Pancreas (tissue), 10 donors: ENCODE measurements at regions not wholly inside any gene's neighbourhood (a gene's known extent, or its start where the extent isn't known, plus 50 kb on each side); places are given as distances from the start of the nearest gene placed in this dataset.

Experiments used
- ATAC-seq, 4 donors: fragments of 200-7000 bp; cut with Tn5 transposase; one replicate each; pipeline versions ENCODE4 v1.8.0 to v1.9.1; 2020; ENCODE audit warnings: mild to moderate bottlenecking in 4 of 4, moderate library complexity in 4 of 4
- DNase-seq, 6 donors: peaks; one replicate each; pipeline ENCODE4 v3.0.0-alpha.2; 2020
- FAIRE-seq: peaks from 2 replicates; lab custom pipeline; 2012; peaks lifted over from hg19 to GRCh38; lab: Jason Lieb, UNC
- H3K27ac ChIP-seq, 4 donors: fragments of 200-600 bp; sonication (generic); 1 replicate in 3 of 4; 2 replicates in 1 of 4; pipeline versions ENCODE4 v1.5.0 to v1.8.0; 2020
- H3K27me3 ChIP-seq, 4 donors: fragments of 200-600 bp; one replicate each; pipeline ENCODE4 v1.8.0; 2021
- H3K36me3 ChIP-seq, 3 donors: fragments of 200-600 bp; sonication (generic) in 1 of 3; one replicate each; pipeline versions ENCODE4 v1.5.0 to v1.8.0; 2020 to 2021
- H3K4me1 ChIP-seq, 3 donors: fragments of 200-600 bp; one replicate each; pipeline ENCODE4 v1.8.0; 2021
- H3K4me3 ChIP-seq, 4 donors: fragments of 200-600 bp; sonication (generic) in 2 of 4; one replicate each; pipeline versions ENCODE4 v1.5.0 to v1.8.0; 2020 to 2021
- H3K9me3 ChIP-seq, 4 donors: fragments of 200-600 bp; one replicate each; pipeline ENCODE4 v1.8.0; 2021
- WGBS, 2 donors: extraction: QIAGEN DNeasy Blood & Tissue Kit; methylation state at CpG; one replicate each; pipeline ENCODE4 v1.1.7; 2013; 5-methylcytosine and 5-hydroxymethylcytosine counted together
- intact Hi-C, 3 donors: fragments of 100-400 bp; cut with DNase I; formaldehyde crosslinking; loops; one replicate each; pipeline versions ENCODE4 v1.11.1 to v1.14.2; 2022
- TF ChIP-seq, protein P1 (sequence below), 4 donors: fragments of 200-600 bp; sonication (generic) in 3 of 4; IDR thresholded peaks; one replicate each; pipeline versions ENCODE4 v1.5.0 to v1.8.0; 2021; ENCODE audit warnings: antibody characterized with exemption in 4 of 4
- donor health status: healthy with polysubstance abuse.
- donor health status: DM: no; HTN: no; CAD: no; lungs with moderate emphysema.
- donor health status: DM: no; HTN: no; CAD: no.
- donor health status: control.
- donor health status: control.
- donor health status: Bipolar disorder and iron deficiency.
- donor health status: DM: yes; HTN: yes; CAD: no.
- donor health status: DM: no; HTN: no; CAD: no.
- donor health status: DM: no; HTN: no; CAD: no.
- donor health status: DM: yes; HTN: yes; CAD: no.

DNA sequence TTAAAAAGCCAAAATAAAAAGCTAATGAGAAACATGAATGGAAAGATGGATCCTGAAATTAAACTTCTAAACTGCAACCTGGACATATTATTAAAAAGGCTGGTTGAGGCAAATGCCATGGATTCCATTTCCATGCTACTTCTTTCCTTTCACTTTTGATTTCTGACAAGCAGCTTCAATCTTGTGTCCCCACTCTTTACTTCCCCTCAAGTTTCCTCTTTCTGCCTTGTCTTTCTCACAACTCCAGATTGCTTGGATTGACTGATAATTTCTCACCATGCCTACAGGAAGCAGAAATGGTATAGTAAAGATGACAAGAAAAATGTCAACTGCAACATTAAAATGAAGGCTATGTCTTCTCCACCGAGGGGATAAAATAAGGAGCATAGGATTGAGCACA lies 1136.7 kb downstream of the TUSC7 start:
- Histone ChIP-seq H3K4me1 (no peaks in the 10 kb centered on the region), H3K4me3 (no peak overlapping the region), H3K36me3 (no peaks in the 10 kb centered on the region), H3K27ac (no peak overlapping the region), H3K9me3 (no peaks in the 10 kb centered on the region), H3K27me3 (no peaks in the 10 kb centered on the region)
- DNase-seq (no peak), ATAC-seq (no peak), FAIRE-seq (no peak)
- WGBS, 2 donors: 67 to 79% methylated on average over 1 of the region's 1 CpG
- intact Hi-C loops: no loop called here
- TF ChIP-seq, protein P1, sequence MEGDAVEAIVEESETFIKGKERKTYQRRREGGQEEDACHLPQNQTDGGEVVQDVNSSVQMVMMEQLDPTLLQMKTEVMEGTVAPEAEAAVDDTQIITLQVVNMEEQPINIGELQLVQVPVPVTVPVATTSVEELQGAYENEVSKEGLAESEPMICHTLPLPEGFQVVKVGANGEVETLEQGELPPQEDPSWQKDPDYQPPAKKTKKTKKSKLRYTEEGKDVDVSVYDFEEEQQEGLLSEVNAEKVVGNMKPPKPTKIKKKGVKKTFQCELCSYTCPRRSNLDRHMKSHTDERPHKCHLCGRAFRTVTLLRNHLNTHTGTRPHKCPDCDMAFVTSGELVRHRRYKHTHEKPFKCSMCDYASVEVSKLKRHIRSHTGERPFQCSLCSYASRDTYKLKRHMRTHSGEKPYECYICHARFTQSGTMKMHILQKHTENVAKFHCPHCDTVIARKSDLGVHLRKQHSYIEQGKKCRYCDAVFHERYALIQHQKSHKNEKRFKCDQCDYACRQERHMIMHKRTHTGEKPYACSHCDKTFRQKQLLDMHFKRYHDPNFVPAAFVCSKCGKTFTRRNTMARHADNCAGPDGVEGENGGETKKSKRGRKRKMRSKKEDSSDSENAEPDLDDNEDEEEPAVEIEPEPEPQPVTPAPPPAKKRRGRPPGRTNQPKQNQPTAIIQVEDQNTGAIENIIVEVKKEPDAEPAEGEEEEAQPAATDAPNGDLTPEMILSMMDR (IDR thresholded peaks at IDR 0.05): no peak

DNA sequence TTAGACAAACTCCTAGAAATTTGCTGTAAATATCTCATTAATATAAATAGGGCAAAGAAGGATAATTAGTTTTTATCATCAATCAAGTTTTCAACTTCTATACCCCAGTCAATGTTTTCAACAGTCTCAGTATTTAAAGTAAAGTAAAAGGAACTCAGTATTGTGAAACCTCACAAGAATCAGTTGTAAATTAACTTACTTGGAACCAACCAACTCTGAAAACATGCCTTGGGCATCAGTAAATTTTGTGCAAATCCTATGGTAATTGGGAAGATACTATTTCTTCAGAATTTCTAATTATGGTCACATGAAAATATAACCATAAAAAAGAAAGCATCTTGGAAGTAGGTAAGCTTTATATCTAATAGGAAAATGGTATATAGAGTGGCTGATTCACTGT lies 1139.0 kb downstream of the TUSC7 start:
- no peak for FAIRE-seq
- no peaks in the 10 kb centered on the region for H3K4me1 ChIP-seq
- intact Hi-C loops: no loop called here

DNA sequence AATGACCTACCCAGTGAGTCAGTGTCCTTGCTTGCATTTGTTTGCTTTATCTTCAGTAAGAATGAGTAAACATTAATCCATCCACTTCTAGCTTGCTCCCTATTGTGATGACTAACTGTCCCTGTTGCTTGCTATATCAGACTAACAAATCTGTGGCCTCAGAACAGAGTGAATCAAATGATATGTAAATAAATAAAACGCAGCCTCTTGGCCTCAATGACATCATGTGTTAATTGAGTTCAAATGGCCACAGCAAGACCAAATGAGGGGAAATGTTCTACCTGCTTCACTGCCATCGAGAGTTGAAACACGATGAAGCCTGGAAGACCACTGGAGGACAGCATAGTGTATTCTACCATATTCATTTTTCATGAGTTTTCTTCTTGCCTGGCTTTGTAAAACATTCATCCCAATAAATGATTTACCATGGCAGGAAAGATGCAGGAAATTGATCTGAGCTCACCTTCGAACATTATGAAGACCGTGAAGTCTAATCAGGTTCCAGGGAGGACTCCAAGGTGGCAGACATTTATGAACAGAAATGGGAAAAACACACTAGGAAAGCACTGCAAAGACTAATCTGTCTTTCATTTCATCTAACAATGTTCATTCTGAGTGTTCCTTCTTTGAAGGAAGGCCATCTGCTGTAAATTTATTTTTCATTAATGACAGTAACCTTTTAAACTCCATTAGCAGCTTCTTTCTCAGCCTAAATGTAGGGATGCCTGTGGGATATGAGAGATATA lies 1144.5 kb downstream of the TUSC7 start:
- no peaks in the 10 kb centered on the region for H3K4me1 ChIP-seq
- intact Hi-C loops: no loop called here
- H3K27ac ChIP-seq: no peak overlapping the region
- WGBS, 2 donors: 67 to 68% methylated on average over 5 of the region's 5 CpGs
- H3K27me3 ChIP-seq: no peaks in the 10 kb centered on the region
- no peak for FAIRE-seq
- H3K4me3 ChIP-seq: no peak overlapping the region
- no peak for DNase-seq
- H3K9me3 ChIP-seq: no peaks in the 10 kb centered on the region
- TF ChIP-seq, protein P1 (IDR thresholded peaks at IDR 0.05): no peak
- ATAC-seq: peak in 3 of 4 donors; percentile 35 to 59 (median 38)
- H3K36me3 ChIP-seq: no peaks in the 10 kb centered on the region

More for the DNA sequence above, 1139.0 kb downstream of the TUSC7 start:
- TF ChIP-seq, protein P1 (IDR thresholded peaks at IDR 0.05): no peak
- Histone ChIP-seq H3K4me3 (no peak overlapping the region), H3K36me3 (no peaks in the 10 kb centered on the region), H3K9me3 (no peaks in the 10 kb centered on the region), H3K27me3 (no peaks in the 10 kb centered on the region), H3K27ac (no peak overlapping the region)
- no peak for ATAC-seq
- no peak for DNase-seq

DNA sequence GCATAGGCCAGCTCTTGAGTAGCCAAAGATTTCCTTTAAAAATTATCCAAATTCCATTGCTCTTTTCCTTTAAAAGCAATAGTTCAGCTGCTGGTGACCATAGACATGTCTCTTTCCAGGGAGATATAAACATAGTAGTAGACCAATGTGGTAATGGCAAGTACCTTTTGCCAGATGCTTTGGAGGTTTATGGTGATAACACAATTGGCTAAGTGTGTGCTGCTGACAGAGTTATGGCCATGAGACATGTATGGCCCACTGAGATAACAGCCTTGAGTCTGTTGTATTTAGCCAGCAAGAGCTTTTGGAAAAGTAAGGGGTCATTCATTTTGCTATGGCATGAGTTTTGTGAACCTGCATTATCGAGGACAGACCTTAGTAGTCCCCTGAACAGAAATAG lies 1146.8 kb downstream of the TUSC7 start:
- Histone ChIP-seq H3K9me3 (no peaks in the 10 kb centered on the region), H3K27me3 (no peaks in the 10 kb centered on the region), H3K4me3 (no peak overlapping the region), H3K27ac (no peak overlapping the region), H3K4me1 (no peaks in the 10 kb centered on the region), H3K36me3 (no peaks in the 10 kb centered on the region)
- WGBS, 2 donors: 93 to 95% methylated on average over 1 of the region's 1 CpG
- DNase-seq (no peak), ATAC-seq (no peak), FAIRE-seq (no peak)
- TF ChIP-seq, protein P1 (IDR thresholded peaks at IDR 0.05): no peak
- intact Hi-C loops: no loop called here

DNA sequence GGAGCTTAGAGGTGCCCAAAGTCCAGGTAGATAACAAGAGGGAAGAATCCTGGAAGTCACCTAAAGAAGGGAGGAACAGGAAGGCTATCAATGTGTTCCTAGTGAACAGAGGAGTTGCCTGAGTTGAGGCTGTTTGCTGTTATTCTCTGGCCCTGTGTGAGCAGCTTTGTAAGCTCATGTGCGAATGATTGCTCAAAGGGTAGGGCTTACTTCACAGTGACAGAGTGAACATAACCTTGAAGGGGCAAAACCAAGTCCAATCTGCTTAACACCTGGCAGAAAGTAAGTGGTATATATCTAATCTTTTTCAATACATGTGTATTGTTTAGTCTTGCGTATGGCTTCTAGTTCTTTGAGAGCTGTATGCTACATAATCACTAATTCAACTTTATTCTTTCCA lies 1153.6 kb downstream of the TUSC7 start:
- Histone ChIP-seq H3K27ac (no peak overlapping the region), H3K9me3 (no peaks in the 10 kb centered on the region), H3K4me3 (no peak overlapping the region), H3K36me3 (no peaks in the 10 kb centered on the region), H3K4me1 (no peaks in the 10 kb centered on the region), H3K27me3 (no peaks in the 10 kb centered on the region)
- WGBS, 2 donors: 45 to 69% methylated on average over 2 of the region's 2 CpGs
- intact Hi-C loops: no loop called here
- TF ChIP-seq, protein P1 (IDR thresholded peaks at IDR 0.05): no peak
- peak; percentile 46 to 80 (median 64) for ATAC-seq
- DNase-seq: peak in 1 of 6 donors; percentile 15
- no peak for FAIRE-seq
